PC-3 (cell line): ENCODE measurements at regions not wholly inside any gene's neighbourhood (a gene's known extent, or its start where the extent isn't known, plus 50 kb on each side); places are given as distances from the start of the nearest gene placed in this dataset.

Experiments used
- ATAC-seq: fragments of 200-7000 bp; cut with Tn5 transposase; 2 replicates; pipeline ENCODE4 v1.9.1; 2020; ENCODE audit warnings: mild to moderate bottlenecking, moderate library complexity
- BruUV-seq: library from RNA; stranded (reverse); fragments of 400-500 nt; replicated peaks from 2 replicates; lab custom pipeline; 2021; lab: Mats Ljungman, UMichigan
- CTCF ChIA-PET: fragments of 300-600 bp; sonication (Branson Sonifier 250); formaldehyde crosslinking; loops from one replicate; lab custom pipeline; 2022; ENCODE audit warnings: antibody characterized with exemption; lab: Charles Lee
- POLR2A ChIA-PET: fragments of 300-600 bp; sonication (Branson Sonifier 250); formaldehyde crosslinking; loops from one replicate; lab custom pipeline; 2022; ENCODE audit warnings: antibody characterized with exemption; ENCODE audit not compliant: unreplicated experiment; lab: Charles Lee
- DNase-seq: peaks from one replicate; pipeline ENCODE4 v3.0.0-alpha.2; 2015
- H2AFZ ChIP-seq: fragments of 300-600 bp; sonication (generic); 2 replicates; pipeline ENCODE4 v1.6.0; 2016; ENCODE audit warnings: antibody characterized with exemption, low read length
- H3F3A ChIP-seq: fragments of 300-600 bp; sonication (generic); one replicate; pipeline ENCODE4 v1.6.0; 2017; ENCODE audit warnings: antibody characterized with exemption, low read length, control low read depth, mild to moderate bottlenecking; ENCODE audit not compliant: unreplicated experiment
- H3K27ac ChIP-seq: fragments of 300-600 bp; sonication (generic); 2 replicates; pipeline ENCODE4 v1.5.1; 2016; ENCODE audit warnings: mild to moderate bottlenecking, low read length
- H3K27me3 ChIP-seq: fragments of 300-600 bp; sonication (generic); 2 replicates; pipeline ENCODE4 v1.6.1; 2016; ENCODE audit warnings: low read length, mixed read lengths
- H3K36me3 ChIP-seq: fragments of 300-600 bp; sonication (generic); 2 replicates; pipeline ENCODE4 v1.6.1; 2016; ENCODE audit warnings: low read depth, mixed run types, low read length, mixed read lengths
- H3K4me1 ChIP-seq: fragments of 300-600 bp; sonication (generic); 2 replicates; pipeline ENCODE4 v1.5.1; 2016; ENCODE audit warnings: low read length; ENCODE audit not compliant: insufficient read depth
- H3K4me2 ChIP-seq: fragments of 300-600 bp; sonication (generic); 2 replicates; pipeline ENCODE4 v1.6.0; 2016; ENCODE audit warnings: low read length
- H3K4me3 ChIP-seq: fragments of 300-600 bp; sonication (generic); 2 replicates; pipeline ENCODE4 v1.5.1; 2016; ENCODE audit warnings: mild to moderate bottlenecking, low read length, mixed read lengths
- H3K79me2 ChIP-seq: fragments of 300-600 bp; sonication (generic); 2 replicates; pipeline ENCODE4 v1.6.1; 2017; ENCODE audit warnings: low read length, mixed read lengths
- H3K9ac ChIP-seq: fragments of 300-600 bp; sonication (generic); 2 replicates; pipeline ENCODE4 v1.6.0; 2016; ENCODE audit warnings: mild to moderate bottlenecking, low read length
- H3K9me2 ChIP-seq: fragments of 300-600 bp; sonication (generic); replicated peaks from 2 replicates; pipeline ENCODE4 v1.6.1; 2016; ENCODE audit warnings: mixed run types, low read length, mixed read lengths
- H3K9me3 ChIP-seq: fragments of 300-600 bp; sonication (generic); 2 replicates; pipeline ENCODE4 v1.6.1; 2016; ENCODE audit warnings: low read length, mixed read lengths
- H4K20me1 ChIP-seq: fragments of 300-600 bp; sonication (generic); 2 replicates; pipeline ENCODE4 v1.6.1; 2016; ENCODE audit warnings: low read length, mixed read lengths
- EZH2 ChIP-seq: fragments of 300-600 bp; sonication (generic); IDR thresholded peaks from one replicate; pipeline ENCODE4 v1.6.1; 2017; ENCODE audit warnings: antibody characterized with exemption, mild to moderate bottlenecking, low read length; ENCODE audit not compliant: unreplicated experiment
- EZH2phosphoT487 ChIP-seq: fragments of 300-600 bp; sonication (generic); IDR thresholded peaks from 2 replicates; pipeline ENCODE4 v1.6.1; 2018; ENCODE audit warnings: mild to moderate bottlenecking, antibody characterized with exemption, low read length, borderline replicate concordance
- intact Hi-C: fragments of 100-400 bp; cut with micrococcal nuclease; formaldehyde crosslinking; loops from 2 replicates; pipeline ENCODE4 v1.9.0; 2023
- TF ChIP-seq, protein P1 (sequence below): fragments of 300-600 bp; sonication (generic); conservative IDR thresholded peaks from 2 replicates; pipeline ENCODE4 v1.5.1; 2017; ENCODE audit warnings: antibody characterized with exemption, low read depth, mild to moderate bottlenecking, low read length

GRCh38 chr6:134564705-134565104 is 246.8 kb upstream of the SGK1 start:
- Histone ChIP-seq H3K4me2 (no peak overlapping the region), H3F3A (no peaks in the 10 kb centered on the region), H3K4me3 (no peak overlapping the region), H2AFZ (no peak overlapping the region), H3K27me3 (no peaks in the 10 kb centered on the region), H3K9ac (no peak overlapping the region), H3K4me1 (no peaks in the 10 kb centered on the region), H3K27ac (no peak overlapping the region), H3K79me2 (no peaks in the 10 kb centered on the region), H3K9me2 (no peaks in the 10 kb centered on the region), H4K20me1 (no peaks in the 10 kb centered on the region), H3K9me3 (no peaks in the 10 kb centered on the region), H3K36me3 (no peaks in the 10 kb centered on the region)
- TF ChIP-seq EZH2: no peak
- TF ChIP-seq, protein P1, sequence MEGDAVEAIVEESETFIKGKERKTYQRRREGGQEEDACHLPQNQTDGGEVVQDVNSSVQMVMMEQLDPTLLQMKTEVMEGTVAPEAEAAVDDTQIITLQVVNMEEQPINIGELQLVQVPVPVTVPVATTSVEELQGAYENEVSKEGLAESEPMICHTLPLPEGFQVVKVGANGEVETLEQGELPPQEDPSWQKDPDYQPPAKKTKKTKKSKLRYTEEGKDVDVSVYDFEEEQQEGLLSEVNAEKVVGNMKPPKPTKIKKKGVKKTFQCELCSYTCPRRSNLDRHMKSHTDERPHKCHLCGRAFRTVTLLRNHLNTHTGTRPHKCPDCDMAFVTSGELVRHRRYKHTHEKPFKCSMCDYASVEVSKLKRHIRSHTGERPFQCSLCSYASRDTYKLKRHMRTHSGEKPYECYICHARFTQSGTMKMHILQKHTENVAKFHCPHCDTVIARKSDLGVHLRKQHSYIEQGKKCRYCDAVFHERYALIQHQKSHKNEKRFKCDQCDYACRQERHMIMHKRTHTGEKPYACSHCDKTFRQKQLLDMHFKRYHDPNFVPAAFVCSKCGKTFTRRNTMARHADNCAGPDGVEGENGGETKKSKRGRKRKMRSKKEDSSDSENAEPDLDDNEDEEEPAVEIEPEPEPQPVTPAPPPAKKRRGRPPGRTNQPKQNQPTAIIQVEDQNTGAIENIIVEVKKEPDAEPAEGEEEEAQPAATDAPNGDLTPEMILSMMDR: no peak
- no peak for TF ChIP-seq EZH2phosphoT487
- ATAC-seq (no peak), DNase-seq (no peak)
- intact Hi-C loops: no loop called here
- BruUV-seq: no TSS peak
- ChIA-PET POLR2A (no interaction called here), CTCF (no interaction called here)

- H3K27me3 ChIP-seq: no peaks in the 10 kb centered on the region
- no peak overlapping the region for H3K27ac ChIP-seq
- no peak overlapping the region for H3K4me3 ChIP-seq
- H4K20me1 ChIP-seq: no peaks in the 10 kb centered on the region
- H3K9ac ChIP-seq: no peak overlapping the region
- no peak overlapping the region for H3K4me2 ChIP-seq
- no peaks in the 10 kb centered on the region for H3K36me3 ChIP-seq
- H3K79me2 ChIP-seq: no peaks in the 10 kb centered on the region
- H2AFZ ChIP-seq: no peak overlapping the region
- H3K9me3 ChIP-seq: no peaks in the 10 kb centered on the region
- POLR2A ChIA-PET: no interaction called here
- no peaks in the 10 kb centered on the region for H3F3A ChIP-seq
- TF ChIP-seq, protein P1: no peak
- CTCF ChIA-PET: no interaction called here
- no peaks in the 10 kb centered on the region for H3K9me2 ChIP-seq
- ATAC-seq (no peak), DNase-seq (no peak)
- intact Hi-C loops: no loop called here
- no peaks in the 10 kb centered on the region for H3K4me1 ChIP-seq
- no TSS peak for BruUV-seq
Measured at GRCh38 chr6:134560019-134560418, 242.1 kb upstream of the SGK1 start.

DNA sequence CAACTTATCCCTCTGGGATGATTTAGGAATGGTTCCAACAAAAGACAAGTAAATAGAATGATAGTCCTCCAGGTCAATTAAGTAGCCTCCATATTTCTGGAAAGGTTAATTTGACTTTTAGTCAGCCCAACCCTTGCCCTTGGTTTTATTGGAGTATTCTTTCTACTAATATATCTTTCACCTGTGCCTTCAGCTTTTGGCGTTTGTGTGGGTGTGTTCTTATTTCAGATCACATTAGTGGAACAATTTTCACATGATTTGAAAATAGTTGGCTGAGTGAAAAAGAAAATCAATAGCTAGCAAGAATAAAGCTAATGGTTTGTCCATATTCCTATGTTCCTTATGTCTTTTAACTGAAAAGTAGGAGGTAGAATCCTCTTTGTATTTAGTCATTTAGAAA is 239.6 kb upstream of the SGK1 start:
- Histone ChIP-seq H3F3A (no peaks in the 10 kb centered on the region), H2AFZ (no peak overlapping the region), H3K79me2 (no peaks in the 10 kb centered on the region), H3K27ac (no peak overlapping the region), H3K27me3 (no peaks in the 10 kb centered on the region), H3K4me2 (no peak overlapping the region), H3K4me3 (no peak overlapping the region), H4K20me1 (no peaks in the 10 kb centered on the region), H3K9me2 (no peaks in the 10 kb centered on the region), H3K4me1 (no peaks in the 10 kb centered on the region), H3K9ac (no peak overlapping the region), H3K9me3 (no peaks in the 10 kb centered on the region), H3K36me3 (no peaks in the 10 kb centered on the region)
- no TSS peak for BruUV-seq
- intact Hi-C loops: no loop called here
- ChIA-PET CTCF (no interaction called here), POLR2A (no interaction called here)
- ATAC-seq: no peak
- TF ChIP-seq, protein P1: no peak
- TF ChIP-seq EZH2: no peak
- no peak for TF ChIP-seq EZH2phosphoT487
- no peak for DNase-seq
